Mucosa of stomach (tissue), 1 donor: ENCODE measurements at regions not wholly inside any gene's neighbourhood (a gene's known extent, or its start where the extent isn't known, plus 50 kb on each side); places are given as distances from the start of the nearest gene placed in this dataset.

Source experiments
- H3K27me3 ChIP-seq: one replicate; pipeline ENCODE4 v1.7.0; 2013; ENCODE audit warnings: mild to moderate bottlenecking, low read length; ENCODE audit not compliant: control insufficient read depth, insufficient read depth
- H3K36me3 ChIP-seq: one replicate; pipeline ENCODE4 v1.7.0; 2013; ENCODE audit warnings: low read length; ENCODE audit not compliant: control insufficient read depth, insufficient read depth
- H3K4me1 ChIP-seq: one replicate; pipeline ENCODE4 v1.7.0; 2013; ENCODE audit warnings: mild to moderate bottlenecking, low read length; ENCODE audit not compliant: control insufficient read depth, insufficient read depth
- H3K4me3 ChIP-seq: one replicate; pipeline ENCODE4 v1.7.0; 2013; ENCODE audit warnings: low read length
- H3K9ac ChIP-seq: one replicate; pipeline ENCODE4 v1.7.0; 2013; ENCODE audit warnings: mild to moderate bottlenecking, low read length, moderate library complexity
- H3K9me3 ChIP-seq: one replicate; pipeline ENCODE4 v1.7.0; 2013; ENCODE audit warnings: mild to moderate bottlenecking, low read length, moderate library complexity; ENCODE audit not compliant: control insufficient read depth
- donor health status: Pancreatic carcinoma.

- Histone ChIP-seq H3K4me3 (no peak overlapping the region), H3K4me1 (no peaks in the 10 kb centered on the region), H3K9ac (no peak overlapping the region), H3K9me3 (no peaks in the 10 kb centered on the region), H3K36me3 (no peaks in the 10 kb centered on the region), H3K27me3 (no peaks in the 10 kb centered on the region)
These were observed 272.8 kb upstream of the PUDP start for GRCh38 chrX:7420717-7421116.

GRCh38 chrX:7414753-7415152 lies 266.8 kb upstream of the PUDP start:
- Histone ChIP-seq H3K4me1 (no peaks in the 10 kb centered on the region), H3K4me3 (no peak overlapping the region), H3K36me3 (no peaks in the 10 kb centered on the region), H3K9ac (no peak overlapping the region), H3K9me3 (no peaks in the 10 kb centered on the region), H3K27me3 (no peaks in the 10 kb centered on the region)

- Histone ChIP-seq H3K4me3 (no peak overlapping the region), H3K27me3 (no peaks in the 10 kb centered on the region), H3K4me1 (no peaks in the 10 kb centered on the region), H3K9me3 (no peaks in the 10 kb centered on the region), H3K9ac (no peak overlapping the region), H3K36me3 (no peaks in the 10 kb centered on the region)
These were observed 264.9 kb upstream of the PUDP start for GRCh38 chrX:7412840-7413239.

GRCh38 chrX:7409866-7410265 lies 261.9 kb upstream of the PUDP start:
- no peak overlapping the region for H3K4me3 ChIP-seq
- H3K36me3 ChIP-seq, result no peaks in the 10 kb centered on the region
- H3K4me1 ChIP-seq, result no peaks in the 10 kb centered on the region
- no peaks in the 10 kb centered on the region for H3K27me3 ChIP-seq
- no peak overlapping the region for H3K9ac ChIP-seq
- no peaks in the 10 kb centered on the region for H3K9me3 ChIP-seq

GRCh38 chrX:7399373-7399772 lies 251.4 kb upstream of the PUDP start:
- no peaks in the 10 kb centered on the region for H3K27me3 ChIP-seq
- H3K4me1 ChIP-seq, result no peaks in the 10 kb centered on the region
- H3K36me3 ChIP-seq, result no peaks in the 10 kb centered on the region
- no peak overlapping the region for H3K4me3 ChIP-seq
- H3K9ac ChIP-seq, result no peak overlapping the region
- H3K9me3 ChIP-seq, result no peaks in the 10 kb centered on the region

GRCh38 chrX:7390441-7390840 lies 242.5 kb upstream of the PUDP start:
- H3K36me3 ChIP-seq, result no peaks in the 10 kb centered on the region
- no peaks in the 10 kb centered on the region for H3K9me3 ChIP-seq
- H3K4me3 ChIP-seq, result no peak overlapping the region
- no peaks in the 10 kb centered on the region for H3K4me1 ChIP-seq
- H3K27me3 ChIP-seq, result no peaks in the 10 kb centered on the region
- no peak overlapping the region for H3K9ac ChIP-seq

- Histone ChIP-seq H3K27me3 (no peaks in the 10 kb centered on the region), H3K4me3 (no peak overlapping the region), H3K4me1 (no peaks in the 10 kb centered on the region), H3K36me3 (no peaks in the 10 kb centered on the region), H3K9ac (no peak overlapping the region), H3K9me3 (no peaks in the 10 kb centered on the region)
These were observed 241.6 kb upstream of the PUDP start for GRCh38 chrX:7389576-7389975.

- no peak overlapping the region for H3K4me3 ChIP-seq
- no peak overlapping the region for H3K9ac ChIP-seq
- H3K4me1 ChIP-seq, result no peaks in the 10 kb centered on the region
- no peaks in the 10 kb centered on the region for H3K36me3 ChIP-seq
- no peaks in the 10 kb centered on the region for H3K27me3 ChIP-seq
- H3K9me3 ChIP-seq, result no peaks in the 10 kb centered on the region
These were observed 237.2 kb upstream of the PUDP start for GRCh38 chrX:7385131-7385530.

- no peak overlapping the region for H3K4me3 ChIP-seq
- H3K4me1 ChIP-seq, result no peaks in the 10 kb centered on the region
- no peak overlapping the region for H3K9ac ChIP-seq
- H3K27me3 ChIP-seq, result no peaks in the 10 kb centered on the region
- H3K36me3 ChIP-seq, result no peaks in the 10 kb centered on the region
- H3K9me3 ChIP-seq, result no peaks in the 10 kb centered on the region
These were observed 230.5 kb upstream of the PUDP start for GRCh38 chrX:7378406-7378805.

GRCh38 chrX:7372825-7373525 lies 225.0 kb upstream of the PUDP start:
- H3K27me3 ChIP-seq, result no peaks in the 10 kb centered on the region
- no peaks in the 10 kb centered on the region for H3K4me1 ChIP-seq
- no peak overlapping the region for H3K4me3 ChIP-seq
- H3K9me3 ChIP-seq, result no peaks in the 10 kb centered on the region
- H3K36me3 ChIP-seq, result no peaks in the 10 kb centered on the region
- no peak overlapping the region for H3K9ac ChIP-seq

GRCh38 chrX:7362111-7362510 lies 214.2 kb upstream of the PUDP start:
- H3K4me3 ChIP-seq, result no peak overlapping the region
- H3K9ac ChIP-seq, result no peak overlapping the region
- no peaks in the 10 kb centered on the region for H3K36me3 ChIP-seq
- H3K9me3 ChIP-seq, result no peaks in the 10 kb centered on the region
- H3K4me1 ChIP-seq, result no peaks in the 10 kb centered on the region
- H3K27me3 ChIP-seq, result no peaks in the 10 kb centered on the region

GRCh38 chrX:7351926-7352325 lies 204.0 kb upstream of the PUDP start:
- Histone ChIP-seq H3K9ac (no peak overlapping the region), H3K9me3 (no peaks in the 10 kb centered on the region), H3K4me1 (no peaks in the 10 kb centered on the region), H3K4me3 (no peak overlapping the region), H3K27me3 (no peaks in the 10 kb centered on the region), H3K36me3 (no peaks in the 10 kb centered on the region)

GRCh38 chrX:7347465-7347864 lies 199.5 kb upstream of the PUDP start:
- H3K4me3 ChIP-seq, result no peak overlapping the region
- no peaks in the 10 kb centered on the region for H3K9me3 ChIP-seq
- H3K27me3 ChIP-seq, result no peaks in the 10 kb centered on the region
- no peaks in the 10 kb centered on the region for H3K4me1 ChIP-seq
- H3K36me3 ChIP-seq, result no peaks in the 10 kb centered on the region
- H3K9ac ChIP-seq, result no peak overlapping the region
